Endothelial cell of umbilical vein (primary cell): ENCODE measurements at regions not wholly inside any gene's neighbourhood (a gene's known extent, or its start where the extent isn't known, plus 50 kb on each side); places are given as distances from the start of the nearest gene placed in this dataset.

Source experiments
- BruUV-seq: library from RNA; stranded (reverse); fragments of 400-500 nt; replicated peaks from 2 replicates; lab custom pipeline; 2021; lab: Mats Ljungman, UMichigan
- CTCF ChIA-PET: fragments of 300-600, 350-600 bp; sonication (Branson Sonifier 250); formaldehyde crosslinking; loops from one replicate; lab custom pipeline; 2021; ENCODE audit warnings: antibody characterized with exemption, inconsistent platforms; lab: Charles Lee
- POLR2A ChIA-PET: fragments of 300-600, 350-600 bp; sonication (Branson Sonifier 250); formaldehyde crosslinking; loops from one replicate; lab custom pipeline; 2021; ENCODE audit warnings: antibody characterized with exemption, inconsistent platforms; lab: Charles Lee
- DNase-seq: peaks from one replicate; pipeline ENCODE4 v3.0.0-alpha.2; 2011; ENCODE audit warnings: low read depth, low spot score
- FAIRE-seq: peaks from 2 replicates; lab custom pipeline; 2011; peaks lifted over from hg19 to GRCh38; lab: Jason Lieb, UNC
- H2AFZ ChIP-seq: 2 replicates; pipeline ENCODE4 v1.6.0; 2012; ENCODE audit warnings: low read depth, low read length, control low read depth, inconsistent platforms
- H3K27ac ChIP-seq: 2 replicates; pipeline ENCODE4 v1.5.1; 2011; ENCODE audit warnings: low read depth, mild to moderate bottlenecking, control low read depth, low read length, moderate library complexity; ENCODE audit not compliant: insufficient read depth
- H3K27me3 ChIP-seq, 2 experiments: 2 replicates each; pipeline versions ENCODE4 v1.6.0 to v1.6.1; 2011; ENCODE audit warnings: low read length in 2 of 2, mixed read lengths in 1 of 2; ENCODE audit not compliant: control insufficient read depth in 2 of 2, insufficient read depth in 2 of 2
- H3K36me3 ChIP-seq, 2 experiments: 2 replicates in 1 of 2; 3 replicates in 1 of 2; pipeline ENCODE4 v1.5.1; 2011; ENCODE audit warnings: low read length in 2 of 2, mild to moderate bottlenecking in 1 of 2, moderate library complexity in 1 of 2; ENCODE audit not compliant: control insufficient read depth in 2 of 2, insufficient read depth in 2 of 2; ENCODE audit errors: extremely low read depth in 1 of 2
- H3K4me1 ChIP-seq: 3 replicates; pipeline ENCODE4 v1.5.1; 2011; ENCODE audit warnings: mild to moderate bottlenecking, low read length; ENCODE audit not compliant: control insufficient read depth, insufficient read depth; ENCODE audit errors: extremely low read depth
- H3K4me2 ChIP-seq: 2 replicates; pipeline ENCODE4 v1.6.1; 2011; ENCODE audit warnings: low read length, control low read depth, mixed read lengths; ENCODE audit not compliant: insufficient read depth
- H3K4me3 ChIP-seq, 3 experiments: fragments of 200-600 bp in 1 of 3; sonication (generic), shearing (Covaris generic) in 1 of 3; replicated peaks in 1 of 3; 2 replicates each; pipeline ENCODE4 v1.5.1; 2011 to 2016; ENCODE audit warnings: control low read depth in 3 of 3, low read length in 3 of 3, mild to moderate bottlenecking in 2 of 3, inconsistent platforms in 1 of 3, low read depth in 1 of 3, moderate library complexity in 1 of 3; ENCODE audit not compliant: insufficient read depth in 1 of 3
- H3K79me2 ChIP-seq: 2 replicates; pipeline ENCODE4 v1.6.0; 2012; ENCODE audit warnings: low read length, inconsistent platforms; ENCODE audit not compliant: control insufficient read depth, insufficient read depth
- H3K9ac ChIP-seq: replicated peaks from 2 replicates; pipeline ENCODE3; 2011; ENCODE audit warnings: low read length, control low read depth; ENCODE audit not compliant: insufficient read depth; ENCODE audit errors: extremely low read depth
- H3K9me1 ChIP-seq: replicated peaks from 3 replicates; pipeline ENCODE4 v1.6.0; 2011; ENCODE audit warnings: mild to moderate bottlenecking, low read length; ENCODE audit not compliant: control insufficient read depth, insufficient read depth; ENCODE audit errors: extremely low read depth
- H3K9me3 ChIP-seq: replicated peaks from 2 replicates; pipeline ENCODE4 v1.5.1; 2012; ENCODE audit warnings: low read length, inconsistent platforms; ENCODE audit not compliant: control insufficient read depth, insufficient read depth
- H4K20me1 ChIP-seq: replicated peaks from 2 replicates; pipeline ENCODE3; 2011; ENCODE audit warnings: mild to moderate bottlenecking, low read length; ENCODE audit not compliant: control insufficient read depth, insufficient read depth; ENCODE audit errors: extremely low read depth
- EZH2 ChIP-seq: IDR thresholded peaks from 2 replicates; pipeline ENCODE4 v1.6.1; 2012; ENCODE audit warnings: borderline replicate concordance, low read depth, mild to moderate bottlenecking, moderate library complexity, low read length, inconsistent platforms; ENCODE audit not compliant: severe bottlenecking
- FOS ChIP-seq: IDR thresholded peaks from 2 replicates; pipeline ENCODE4 v1.6.1; 2011; ENCODE audit warnings: mild to moderate bottlenecking, low read length, moderate library complexity, borderline replicate concordance; ENCODE audit not compliant: insufficient read depth
- GATA2 ChIP-seq: IDR thresholded peaks from 2 replicates; pipeline ENCODE4 v1.7.0; 2011; ENCODE audit warnings: low read depth, mild to moderate bottlenecking, moderate library complexity, mixed read lengths, low read length; ENCODE audit not compliant: insufficient read length, insufficient read depth
- JUN ChIP-seq: IDR thresholded peaks from 2 replicates; pipeline ENCODE4 v1.6.1; 2011; ENCODE audit warnings: borderline replicate concordance, low read depth; ENCODE audit not compliant: insufficient read length, insufficient read depth
- MYC ChIP-seq: IDR thresholded peaks from one replicate; pipeline ENCODE4 v1.6.1; 2011; ENCODE audit warnings: mild to moderate bottlenecking, low read depth, low read length
- POLR2A ChIP-seq: IDR thresholded peaks from 2 replicates; pipeline ENCODE4 v1.6.1; 2012; ENCODE audit warnings: low read depth, mild to moderate bottlenecking, control low read depth, low read length
- POLR2AphosphoS5 ChIP-seq: IDR thresholded peaks from 2 replicates; pipeline ENCODE4 v1.6.1; 2012; ENCODE audit warnings: low read depth, mild to moderate bottlenecking, control low read depth, low read length, moderate library complexity; ENCODE audit not compliant: insufficient read depth
- dilution Hi-C: fragments of 300-500 bp; cut with MboI; formaldehyde crosslinking; loops from one replicate; pipeline ENCODE4 v1.15.0; 2019; ENCODE audit warnings: low sequenced_read_pairs; ENCODE audit not compliant: extremely low pct_ligation_motif_present
- intact Hi-C: fragments of 100-400 bp; cut with micrococcal nuclease; formaldehyde crosslinking; loops from one replicate; pipeline ENCODE4 v1.10.0; 2022
- TF ChIP-seq, protein P1 (sequence below): IDR thresholded peaks from 2 replicates; pipeline ENCODE4 v1.6.1; 2011; ENCODE audit not compliant: insufficient read depth, insufficient read length
- TF ChIP-seq, protein P2 (sequence below), 2 donors: IDR thresholded peaks; 1 replicate in 1 of 2; 2 replicates in 1 of 2; pipeline ENCODE4 v1.5.1; 2011; ENCODE audit warnings: low read length in 2 of 2, mild to moderate bottlenecking in 2 of 2, moderate library complexity in 2 of 2, control low read depth in 1 of 2, inconsistent platforms in 1 of 2, low read depth in 1 of 2; ENCODE audit not compliant: insufficient read depth in 1 of 2; ENCODE audit errors: extremely low read depth in 1 of 2

DNA sequence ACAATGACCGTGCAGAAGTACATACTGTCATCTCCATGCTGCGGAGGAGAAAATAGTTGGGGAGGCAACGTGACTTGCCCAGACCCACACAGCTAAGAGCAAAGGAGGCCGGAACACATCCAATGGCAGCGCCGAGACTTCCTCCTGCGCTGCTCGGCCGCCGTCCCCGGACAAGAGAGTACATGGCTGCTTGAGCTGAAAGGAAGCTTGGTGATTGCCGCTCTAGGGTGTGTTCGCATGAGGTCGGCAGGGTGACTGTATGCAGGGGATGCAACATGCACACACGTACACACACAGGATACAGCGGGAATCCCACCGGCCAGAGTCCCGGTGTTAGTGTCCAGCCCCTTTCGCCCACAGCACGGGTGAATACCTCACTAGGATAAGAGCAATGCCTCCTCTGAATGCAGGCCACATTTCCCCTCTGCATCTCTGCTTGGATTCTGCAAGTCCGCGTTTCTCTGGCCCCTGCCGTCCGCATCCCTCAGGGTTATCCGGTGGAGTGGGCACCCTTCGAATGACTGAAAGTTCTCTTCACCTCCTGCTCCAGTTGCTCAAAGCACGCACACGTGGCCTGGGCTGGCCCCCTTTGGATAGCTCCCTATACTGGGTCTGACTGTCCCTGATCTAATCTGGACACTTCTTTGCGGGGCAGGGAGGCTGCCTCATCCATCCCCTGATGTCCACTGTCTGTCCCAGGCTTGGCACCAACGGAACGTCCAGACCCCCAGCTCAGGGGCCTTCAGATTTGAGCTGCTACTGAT, 78.8 kb downstream of the GSC start:
- H3K4me1 ChIP-seq: no peaks in the 10 kb centered on the region
- TF ChIP-seq MYC: no peak
- TF ChIP-seq, protein P1, sequence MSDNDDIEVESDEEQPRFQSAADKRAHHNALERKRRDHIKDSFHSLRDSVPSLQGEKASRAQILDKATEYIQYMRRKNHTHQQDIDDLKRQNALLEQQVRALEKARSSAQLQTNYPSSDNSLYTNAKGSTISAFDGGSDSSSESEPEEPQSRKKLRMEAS: no peak
- TF ChIP-seq POLR2A: no peak
- no peak for TF ChIP-seq FOS
- TF ChIP-seq, protein P2, sequence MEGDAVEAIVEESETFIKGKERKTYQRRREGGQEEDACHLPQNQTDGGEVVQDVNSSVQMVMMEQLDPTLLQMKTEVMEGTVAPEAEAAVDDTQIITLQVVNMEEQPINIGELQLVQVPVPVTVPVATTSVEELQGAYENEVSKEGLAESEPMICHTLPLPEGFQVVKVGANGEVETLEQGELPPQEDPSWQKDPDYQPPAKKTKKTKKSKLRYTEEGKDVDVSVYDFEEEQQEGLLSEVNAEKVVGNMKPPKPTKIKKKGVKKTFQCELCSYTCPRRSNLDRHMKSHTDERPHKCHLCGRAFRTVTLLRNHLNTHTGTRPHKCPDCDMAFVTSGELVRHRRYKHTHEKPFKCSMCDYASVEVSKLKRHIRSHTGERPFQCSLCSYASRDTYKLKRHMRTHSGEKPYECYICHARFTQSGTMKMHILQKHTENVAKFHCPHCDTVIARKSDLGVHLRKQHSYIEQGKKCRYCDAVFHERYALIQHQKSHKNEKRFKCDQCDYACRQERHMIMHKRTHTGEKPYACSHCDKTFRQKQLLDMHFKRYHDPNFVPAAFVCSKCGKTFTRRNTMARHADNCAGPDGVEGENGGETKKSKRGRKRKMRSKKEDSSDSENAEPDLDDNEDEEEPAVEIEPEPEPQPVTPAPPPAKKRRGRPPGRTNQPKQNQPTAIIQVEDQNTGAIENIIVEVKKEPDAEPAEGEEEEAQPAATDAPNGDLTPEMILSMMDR (IDR thresholded peaks at IDR 0.05; ENCODE audit: extremely low read depth in 1 of 2, insufficient read depth in 1 of 2, low read depth in 1 of 2, low read length in 2 of 2): no peak
- TF ChIP-seq EZH2: no peak
- TF ChIP-seq POLR2AphosphoS5: no peak
- no peak for TF ChIP-seq JUN
- TF ChIP-seq GATA2: no peak
- no peak overlapping the region for H3K9ac ChIP-seq
- H3K9me1 ChIP-seq: no peaks in the 10 kb centered on the region
- ChIA-PET POLR2A (no interaction called here), CTCF (interaction anchor here (0.9 to 5.1 kb wide), 9 partner anchors 7 to 1304 kb away, joined by 3 to 69 read pairs (median 7); no protein-coding TSS in a partner anchor)
- FAIRE-seq (no peak), DNase-seq (no peak)
- intact Hi-C loops (no loop called here), dilution Hi-C loops (no loop called here)
- no peaks in the 10 kb centered on the region for H3K36me3 ChIP-seq
- BruUV-seq: no TSS peak
- H3K9me3 ChIP-seq: no peaks in the 10 kb centered on the region
- H3K79me2 ChIP-seq: no peaks in the 10 kb centered on the region
- no peaks in the 10 kb centered on the region for H4K20me1 ChIP-seq
- H3K27ac ChIP-seq: no peak overlapping the region
- H2AFZ ChIP-seq: no peak overlapping the region
- peaks cover 0 to 2% of the 10 kb centered on the region in 2 experiments for H3K27me3 ChIP-seq
- H3K4me3 ChIP-seq: no peak overlapping the region
- no peak overlapping the region for H3K4me2 ChIP-seq
